ENCODE measurements at regions not wholly inside any gene's neighbourhood (a gene's known extent, or its start where the extent isn't known, plus 50 kb on each side); places are given as distances from the start of the nearest gene placed in this dataset.

DNA sequence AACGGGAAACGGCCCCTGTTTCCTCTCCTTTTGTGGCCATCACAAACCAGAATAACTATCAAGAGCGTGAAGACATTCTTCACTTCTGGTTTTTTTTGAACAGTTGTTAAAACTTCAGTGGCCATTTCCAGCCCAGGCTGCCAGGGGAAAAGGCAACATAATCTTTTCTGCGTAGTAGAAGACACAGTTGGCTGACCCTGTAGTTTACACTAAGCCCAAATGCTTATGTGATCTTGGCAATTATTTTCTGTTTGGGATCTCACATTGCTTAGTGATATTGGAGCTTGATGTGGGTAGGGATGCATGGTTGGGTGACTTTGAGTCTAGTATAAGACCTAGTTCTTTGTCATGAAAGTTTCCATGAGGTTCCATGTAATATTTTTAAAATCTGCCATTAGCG is 449.4 kb upstream of the CDH4 start (continued):
- TF ChIP-seq, protein P1, sequence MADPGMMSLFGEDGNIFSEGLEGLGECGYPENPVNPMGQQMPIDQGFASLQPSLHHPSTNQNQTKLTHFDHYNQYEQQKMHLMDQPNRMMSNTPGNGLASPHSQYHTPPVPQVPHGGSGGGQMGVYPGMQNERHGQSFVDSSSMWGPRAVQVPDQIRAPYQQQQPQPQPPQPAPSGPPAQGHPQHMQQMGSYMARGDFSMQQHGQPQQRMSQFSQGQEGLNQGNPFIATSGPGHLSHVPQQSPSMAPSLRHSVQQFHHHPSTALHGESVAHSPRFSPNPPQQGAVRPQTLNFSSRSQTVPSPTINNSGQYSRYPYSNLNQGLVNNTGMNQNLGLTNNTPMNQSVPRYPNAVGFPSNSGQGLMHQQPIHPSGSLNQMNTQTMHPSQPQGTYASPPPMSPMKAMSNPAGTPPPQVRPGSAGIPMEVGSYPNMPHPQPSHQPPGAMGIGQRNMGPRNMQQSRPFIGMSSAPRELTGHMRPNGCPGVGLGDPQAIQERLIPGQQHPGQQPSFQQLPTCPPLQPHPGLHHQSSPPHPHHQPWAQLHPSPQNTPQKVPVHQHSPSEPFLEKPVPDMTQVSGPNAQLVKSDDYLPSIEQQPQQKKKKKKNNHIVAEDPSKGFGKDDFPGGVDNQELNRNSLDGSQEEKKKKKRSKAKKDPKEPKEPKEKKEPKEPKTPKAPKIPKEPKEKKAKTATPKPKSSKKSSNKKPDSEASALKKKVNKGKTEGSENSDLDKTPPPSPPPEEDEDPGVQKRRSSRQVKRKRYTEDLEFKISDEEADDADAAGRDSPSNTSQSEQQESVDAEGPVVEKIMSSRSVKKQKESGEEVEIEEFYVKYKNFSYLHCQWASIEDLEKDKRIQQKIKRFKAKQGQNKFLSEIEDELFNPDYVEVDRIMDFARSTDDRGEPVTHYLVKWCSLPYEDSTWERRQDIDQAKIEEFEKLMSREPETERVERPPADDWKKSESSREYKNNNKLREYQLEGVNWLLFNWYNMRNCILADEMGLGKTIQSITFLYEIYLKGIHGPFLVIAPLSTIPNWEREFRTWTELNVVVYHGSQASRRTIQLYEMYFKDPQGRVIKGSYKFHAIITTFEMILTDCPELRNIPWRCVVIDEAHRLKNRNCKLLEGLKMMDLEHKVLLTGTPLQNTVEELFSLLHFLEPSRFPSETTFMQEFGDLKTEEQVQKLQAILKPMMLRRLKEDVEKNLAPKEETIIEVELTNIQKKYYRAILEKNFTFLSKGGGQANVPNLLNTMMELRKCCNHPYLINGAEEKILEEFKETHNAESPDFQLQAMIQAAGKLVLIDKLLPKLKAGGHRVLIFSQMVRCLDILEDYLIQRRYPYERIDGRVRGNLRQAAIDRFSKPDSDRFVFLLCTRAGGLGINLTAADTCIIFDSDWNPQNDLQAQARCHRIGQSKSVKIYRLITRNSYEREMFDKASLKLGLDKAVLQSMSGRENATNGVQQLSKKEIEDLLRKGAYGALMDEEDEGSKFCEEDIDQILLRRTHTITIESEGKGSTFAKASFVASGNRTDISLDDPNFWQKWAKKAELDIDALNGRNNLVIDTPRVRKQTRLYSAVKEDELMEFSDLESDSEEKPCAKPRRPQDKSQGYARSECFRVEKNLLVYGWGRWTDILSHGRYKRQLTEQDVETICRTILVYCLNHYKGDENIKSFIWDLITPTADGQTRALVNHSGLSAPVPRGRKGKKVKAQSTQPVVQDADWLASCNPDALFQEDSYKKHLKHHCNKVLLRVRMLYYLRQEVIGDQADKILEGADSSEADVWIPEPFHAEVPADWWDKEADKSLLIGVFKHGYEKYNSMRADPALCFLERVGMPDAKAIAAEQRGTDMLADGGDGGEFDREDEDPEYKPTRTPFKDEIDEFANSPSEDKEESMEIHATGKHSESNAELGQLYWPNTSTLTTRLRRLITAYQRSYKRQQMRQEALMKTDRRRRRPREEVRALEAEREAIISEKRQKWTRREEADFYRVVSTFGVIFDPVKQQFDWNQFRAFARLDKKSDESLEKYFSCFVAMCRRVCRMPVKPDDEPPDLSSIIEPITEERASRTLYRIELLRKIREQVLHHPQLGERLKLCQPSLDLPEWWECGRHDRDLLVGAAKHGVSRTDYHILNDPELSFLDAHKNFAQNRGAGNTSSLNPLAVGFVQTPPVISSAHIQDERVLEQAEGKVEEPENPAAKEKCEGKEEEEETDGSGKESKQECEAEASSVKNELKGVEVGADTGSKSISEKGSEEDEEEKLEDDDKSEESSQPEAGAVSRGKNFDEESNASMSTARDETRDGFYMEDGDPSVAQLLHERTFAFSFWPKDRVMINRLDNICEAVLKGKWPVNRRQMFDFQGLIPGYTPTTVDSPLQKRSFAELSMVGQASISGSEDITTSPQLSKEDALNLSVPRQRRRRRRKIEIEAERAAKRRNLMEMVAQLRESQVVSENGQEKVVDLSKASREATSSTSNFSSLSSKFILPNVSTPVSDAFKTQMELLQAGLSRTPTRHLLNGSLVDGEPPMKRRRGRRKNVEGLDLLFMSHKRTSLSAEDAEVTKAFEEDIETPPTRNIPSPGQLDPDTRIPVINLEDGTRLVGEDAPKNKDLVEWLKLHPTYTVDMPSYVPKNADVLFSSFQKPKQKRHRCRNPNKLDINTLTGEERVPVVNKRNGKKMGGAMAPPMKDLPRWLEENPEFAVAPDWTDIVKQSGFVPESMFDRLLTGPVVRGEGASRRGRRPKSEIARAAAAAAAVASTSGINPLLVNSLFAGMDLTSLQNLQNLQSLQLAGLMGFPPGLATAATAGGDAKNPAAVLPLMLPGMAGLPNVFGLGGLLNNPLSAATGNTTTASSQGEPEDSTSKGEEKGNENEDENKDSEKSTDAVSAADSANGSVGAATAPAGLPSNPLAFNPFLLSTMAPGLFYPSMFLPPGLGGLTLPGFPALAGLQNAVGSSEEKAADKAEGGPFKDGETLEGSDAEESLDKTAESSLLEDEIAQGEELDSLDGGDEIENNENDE (IDR thresholded peaks at IDR 0.05; ENCODE audit: insufficient replicate concordance, low read length) = no peak
- TF ChIP-seq EZH2 (IDR thresholded peaks at IDR 0.05; ENCODE audit: low read depth, low read length, severe bottlenecking) (no peak), SUZ12 (IDR thresholded peaks at IDR 0.05; ENCODE audit: low read length) (no peak), JUN (IDR thresholded peaks at IDR 0.05; ENCODE audit: low read depth, low read length) (no peak), SP1 (IDR thresholded peaks at IDR 0.05; ENCODE audit: low read depth, low read length) (no peak), EP300 (IDR thresholded peaks at IDR 0.05; ENCODE audit: borderline replicate concordance in 1 of 2, low read depth in 2 of 2, low read length in 2 of 2) (no peak), GABPA (IDR thresholded peaks at IDR 0.05; ENCODE audit: borderline replicate concordance, insufficient read depth, low read length) (no peak), BCL11A (IDR thresholded peaks at IDR 0.05; ENCODE audit: low read depth in 2 of 2, low read length in 2 of 2) (no peak)

Data from H1 (cell line).